ENCODE measurements at regions not wholly inside any gene's neighbourhood (a gene's known extent, or its start where the extent isn't known, plus 50 kb on each side); places are given as distances from the start of the nearest gene placed in this dataset.

DNA sequence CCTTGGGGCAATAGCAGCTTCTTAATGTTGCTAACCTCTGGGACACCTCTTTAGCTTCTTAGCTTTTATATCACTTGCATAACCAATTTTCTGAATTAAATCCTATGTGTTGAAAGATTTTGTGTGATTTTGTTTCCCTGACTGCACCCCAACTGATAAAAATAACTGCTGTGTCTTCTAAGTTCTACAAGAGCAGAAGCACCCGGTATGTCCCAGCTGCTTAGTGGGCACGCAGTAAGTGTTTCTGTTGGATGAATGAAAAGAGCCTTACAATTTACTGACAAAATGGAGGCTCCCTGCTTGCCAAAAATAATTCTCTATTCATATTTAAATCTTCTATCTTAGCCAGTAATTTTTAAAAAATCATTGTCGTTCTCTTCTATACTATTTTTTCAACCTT lies 53.1 kb upstream of the GALNT5 start:
- TF ChIP-seq, protein P1, sequence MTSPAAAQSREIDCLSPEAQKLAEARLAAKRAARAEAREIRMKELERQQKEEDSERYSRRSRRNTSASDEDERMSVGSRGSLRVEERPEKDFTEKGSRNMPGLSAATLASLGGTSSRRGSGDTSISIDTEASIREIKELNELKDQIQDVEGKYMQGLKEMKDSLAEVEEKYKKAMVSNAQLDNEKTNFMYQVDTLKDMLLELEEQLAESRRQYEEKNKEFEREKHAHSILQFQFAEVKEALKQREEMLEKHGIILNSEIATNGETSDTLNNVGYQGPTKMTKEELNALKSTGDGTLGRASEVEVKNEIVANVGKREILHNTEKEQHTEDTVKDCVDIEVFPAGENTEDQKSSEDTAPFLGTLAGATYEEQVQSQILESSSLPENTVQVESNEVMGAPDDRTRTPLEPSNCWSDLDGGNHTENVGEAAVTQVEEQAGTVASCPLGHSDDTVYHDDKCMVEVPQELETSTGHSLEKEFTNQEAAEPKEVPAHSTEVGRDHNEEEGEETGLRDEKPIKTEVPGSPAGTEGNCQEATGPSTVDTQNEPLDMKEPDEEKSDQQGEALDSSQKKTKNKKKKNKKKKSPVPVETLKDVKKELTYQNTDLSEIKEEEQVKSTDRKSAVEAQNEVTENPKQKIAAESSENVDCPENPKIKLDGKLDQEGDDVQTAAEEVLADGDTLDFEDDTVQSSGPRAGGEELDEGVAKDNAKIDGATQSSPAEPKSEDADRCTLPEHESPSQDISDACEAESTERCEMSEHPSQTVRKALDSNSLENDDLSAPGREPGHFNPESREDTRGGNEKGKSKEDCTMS (CRISPR knock-in tag; conservative IDR thresholded peaks at IDR 0.05) = no peak
- TF ChIP-seq, protein P2, sequence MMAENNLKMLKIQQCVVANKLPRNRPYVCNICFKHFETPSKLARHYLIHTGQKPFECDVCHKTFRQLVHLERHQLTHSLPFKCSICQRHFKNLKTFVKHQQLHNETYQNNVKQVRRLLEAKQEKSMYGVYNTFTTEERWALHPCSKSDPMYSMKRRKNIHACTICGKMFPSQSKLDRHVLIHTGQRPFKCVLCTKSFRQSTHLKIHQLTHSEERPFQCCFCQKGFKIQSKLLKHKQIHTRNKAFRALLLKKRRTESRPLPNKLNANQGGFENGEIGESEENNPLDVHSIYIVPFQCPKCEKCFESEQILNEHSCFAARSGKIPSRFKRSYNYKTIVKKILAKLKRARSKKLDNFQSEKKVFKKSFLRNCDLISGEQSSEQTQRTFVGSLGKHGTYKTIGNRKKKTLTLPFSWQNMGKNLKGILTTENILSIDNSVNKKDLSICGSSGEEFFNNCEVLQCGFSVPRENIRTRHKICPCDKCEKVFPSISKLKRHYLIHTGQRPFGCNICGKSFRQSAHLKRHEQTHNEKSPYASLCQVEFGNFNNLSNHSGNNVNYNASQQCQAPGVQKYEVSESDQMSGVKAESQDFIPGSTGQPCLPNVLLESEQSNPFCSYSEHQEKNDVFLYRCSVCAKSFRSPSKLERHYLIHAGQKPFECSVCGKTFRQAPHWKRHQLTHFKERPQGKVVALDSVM (CRISPR knock-in tag; IDR thresholded peaks at IDR 0.05) = no peak
- TF ChIP-seq, protein P3, sequence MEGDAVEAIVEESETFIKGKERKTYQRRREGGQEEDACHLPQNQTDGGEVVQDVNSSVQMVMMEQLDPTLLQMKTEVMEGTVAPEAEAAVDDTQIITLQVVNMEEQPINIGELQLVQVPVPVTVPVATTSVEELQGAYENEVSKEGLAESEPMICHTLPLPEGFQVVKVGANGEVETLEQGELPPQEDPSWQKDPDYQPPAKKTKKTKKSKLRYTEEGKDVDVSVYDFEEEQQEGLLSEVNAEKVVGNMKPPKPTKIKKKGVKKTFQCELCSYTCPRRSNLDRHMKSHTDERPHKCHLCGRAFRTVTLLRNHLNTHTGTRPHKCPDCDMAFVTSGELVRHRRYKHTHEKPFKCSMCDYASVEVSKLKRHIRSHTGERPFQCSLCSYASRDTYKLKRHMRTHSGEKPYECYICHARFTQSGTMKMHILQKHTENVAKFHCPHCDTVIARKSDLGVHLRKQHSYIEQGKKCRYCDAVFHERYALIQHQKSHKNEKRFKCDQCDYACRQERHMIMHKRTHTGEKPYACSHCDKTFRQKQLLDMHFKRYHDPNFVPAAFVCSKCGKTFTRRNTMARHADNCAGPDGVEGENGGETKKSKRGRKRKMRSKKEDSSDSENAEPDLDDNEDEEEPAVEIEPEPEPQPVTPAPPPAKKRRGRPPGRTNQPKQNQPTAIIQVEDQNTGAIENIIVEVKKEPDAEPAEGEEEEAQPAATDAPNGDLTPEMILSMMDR (CRISPR knock-in tag; IDR thresholded peaks at IDR 0.05) = no peak
- TF ChIP-seq, protein P4, sequence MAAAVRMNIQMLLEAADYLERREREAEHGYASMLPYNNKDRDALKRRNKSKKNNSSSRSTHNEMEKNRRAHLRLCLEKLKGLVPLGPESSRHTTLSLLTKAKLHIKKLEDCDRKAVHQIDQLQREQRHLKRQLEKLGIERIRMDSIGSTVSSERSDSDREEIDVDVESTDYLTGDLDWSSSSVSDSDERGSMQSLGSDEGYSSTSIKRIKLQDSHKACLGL (CRISPR knock-in tag; IDR thresholded peaks at IDR 0.05) = no peak
- TF ChIP-seq ZNF83 (CRISPR knock-in tag; IDR thresholded peaks at IDR 0.05; ENCODE audit: borderline replicate concordance) (no peak), ZBTB20 (CRISPR knock-in tag; IDR thresholded peaks at IDR 0.05; ENCODE audit: borderline replicate concordance, low read depth) (no peak), SIN3B (IDR thresholded peaks at IDR 0.05; ENCODE audit: low read length) (no peak), GTF2F1 (IDR thresholded peaks at IDR 0.05; ENCODE audit: low read length) (no peak)
- TF ChIP-seq, protein P5, sequence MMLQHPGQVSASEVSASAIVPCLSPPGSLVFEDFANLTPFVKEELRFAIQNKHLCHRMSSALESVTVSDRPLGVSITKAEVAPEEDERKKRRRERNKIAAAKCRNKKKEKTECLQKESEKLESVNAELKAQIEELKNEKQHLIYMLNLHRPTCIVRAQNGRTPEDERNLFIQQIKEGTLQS (CRISPR knock-in tag; IDR thresholded peaks at IDR 0.05) = no peak
- TF ChIP-seq, protein P6, sequence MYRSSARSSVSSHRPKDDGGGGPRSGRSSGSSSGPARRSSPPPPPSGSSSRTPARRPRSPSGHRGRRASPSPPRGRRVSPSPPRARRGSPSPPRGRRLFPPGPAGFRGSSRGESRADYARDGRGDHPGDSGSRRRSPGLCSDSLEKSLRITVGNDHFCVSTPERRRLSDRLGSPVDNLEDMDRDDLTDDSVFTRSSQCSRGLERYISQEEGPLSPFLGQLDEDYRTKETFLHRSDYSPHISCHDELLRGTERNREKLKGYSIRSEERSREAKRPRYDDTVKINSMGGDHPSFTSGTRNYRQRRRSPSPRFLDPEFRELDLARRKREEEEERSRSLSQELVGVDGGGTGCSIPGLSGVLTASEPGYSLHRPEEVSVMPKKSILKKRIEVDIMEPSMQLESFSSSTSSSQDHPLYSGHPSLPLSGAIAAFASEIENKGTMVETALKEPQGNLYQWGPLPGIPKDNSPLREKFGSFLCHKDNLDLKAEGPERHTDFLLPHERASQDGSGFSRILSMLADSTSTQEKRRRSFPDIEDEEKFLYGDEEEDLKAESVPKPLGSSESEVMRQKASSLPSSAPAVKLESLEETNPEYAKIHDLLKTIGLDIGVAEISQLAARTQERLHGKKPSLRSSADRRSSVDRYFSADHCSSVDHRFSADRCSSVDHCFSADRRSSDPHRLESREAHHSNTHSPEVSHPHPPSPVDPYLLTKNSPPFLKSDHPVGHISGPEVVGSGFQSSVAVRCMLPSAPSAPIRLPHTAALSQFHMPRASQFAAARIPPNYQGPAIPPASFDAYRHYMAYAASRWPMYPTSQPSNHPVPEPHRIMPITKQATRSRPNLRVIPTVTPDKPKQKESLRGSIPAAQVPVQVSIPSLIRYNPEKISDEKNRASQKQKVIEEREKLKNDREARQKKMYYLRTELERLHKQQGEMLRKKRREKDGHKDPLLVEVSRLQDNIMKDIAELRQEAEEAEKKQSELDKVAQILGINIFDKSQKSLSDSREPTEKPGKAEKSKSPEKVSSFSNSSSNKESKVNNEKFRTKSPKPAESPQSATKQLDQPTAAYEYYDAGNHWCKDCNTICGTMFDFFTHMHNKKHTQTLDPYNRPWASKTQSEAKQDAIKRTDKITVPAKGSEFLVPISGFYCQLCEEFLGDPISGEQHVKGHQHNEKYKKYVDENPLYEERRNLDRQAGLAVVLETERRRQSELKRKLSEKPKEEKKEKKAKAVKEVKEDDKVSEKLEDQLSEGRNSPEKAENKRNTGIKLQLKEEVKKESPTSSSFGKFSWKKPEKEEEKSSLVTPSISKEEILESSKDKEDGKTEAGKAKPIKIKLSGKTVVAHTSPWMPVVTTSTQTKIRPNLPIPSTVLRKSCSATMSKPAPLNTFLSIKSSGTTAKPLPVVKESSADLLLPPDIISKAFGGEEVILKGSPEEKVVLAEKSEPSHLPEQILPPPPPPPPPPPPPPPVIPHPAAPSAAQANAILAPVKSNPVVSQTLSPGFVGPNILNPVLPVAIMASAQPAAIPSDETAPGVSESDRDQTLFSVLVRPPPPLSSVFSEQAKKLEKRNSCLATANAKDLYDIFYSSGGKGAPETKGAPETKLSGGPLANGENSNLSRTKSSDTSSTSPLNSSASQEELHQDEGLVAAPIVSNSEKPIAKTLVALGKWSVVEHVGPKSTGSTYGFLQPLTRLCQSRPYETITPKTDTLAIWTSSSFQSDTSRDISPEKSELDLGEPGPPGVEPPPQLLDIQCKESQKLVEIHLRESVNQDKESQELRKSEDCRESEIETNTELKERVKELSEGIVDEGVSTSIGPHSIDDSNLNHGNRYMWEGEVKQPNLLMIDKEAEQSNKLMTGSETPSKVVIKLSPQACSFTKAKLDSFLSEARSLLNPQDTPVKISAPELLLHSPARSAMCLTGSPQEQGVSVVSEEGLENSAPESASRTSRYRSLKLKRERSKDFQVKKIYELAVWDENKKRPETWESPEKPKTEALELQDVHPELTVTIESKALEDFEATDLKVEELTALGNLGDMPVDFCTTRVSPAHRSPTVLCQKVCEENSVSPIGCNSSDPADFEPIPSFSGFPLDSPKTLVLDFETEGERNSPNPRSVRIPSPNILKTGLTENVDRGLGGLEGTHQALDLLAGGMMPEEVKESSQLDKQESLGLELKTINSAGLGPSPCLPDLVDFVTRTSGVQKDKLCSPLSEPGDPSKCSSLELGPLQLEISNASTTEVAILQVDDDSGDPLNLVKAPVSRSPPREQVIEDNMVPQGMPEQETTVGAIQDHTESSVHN (CRISPR knock-in tag; IDR thresholded peaks at IDR 0.05) = no peak

All from HepG2 (cell line).